NCI-H1105 treated with DMSO at 0.1 percent for 48 hours (cell line): ENCODE measurements at regions not wholly inside any gene's neighbourhood (a gene's known extent, or its start where the extent isn't known, plus 50 kb on each side); places are given as distances from the start of the nearest gene placed in this dataset.

Experiments used
- DNase-seq: peaks from one replicate; lab custom pipeline; 2025; lab: John Stamatoyannopoulos, UW

DNA sequence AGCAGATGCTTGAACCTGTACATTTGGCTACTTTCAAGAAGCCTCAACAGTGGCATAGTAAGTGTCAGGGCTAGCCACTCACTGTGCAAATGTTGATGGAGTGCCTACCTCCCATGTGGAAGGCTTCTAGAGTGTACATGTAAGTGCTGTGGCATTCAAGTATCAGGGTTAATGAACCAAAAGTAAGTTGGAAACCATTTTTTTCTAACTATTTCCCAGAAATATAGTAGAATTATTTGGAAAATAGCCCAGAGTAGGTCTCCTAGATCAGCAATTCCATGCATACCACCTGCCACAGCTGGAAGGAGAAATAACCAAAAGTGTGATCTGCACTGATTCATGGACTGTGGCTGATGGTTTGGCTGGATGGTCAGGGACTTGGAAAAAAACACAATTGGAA is 53.3 kb downstream of the FOXD1 start:
- no peak for DNase-seq

DNA sequence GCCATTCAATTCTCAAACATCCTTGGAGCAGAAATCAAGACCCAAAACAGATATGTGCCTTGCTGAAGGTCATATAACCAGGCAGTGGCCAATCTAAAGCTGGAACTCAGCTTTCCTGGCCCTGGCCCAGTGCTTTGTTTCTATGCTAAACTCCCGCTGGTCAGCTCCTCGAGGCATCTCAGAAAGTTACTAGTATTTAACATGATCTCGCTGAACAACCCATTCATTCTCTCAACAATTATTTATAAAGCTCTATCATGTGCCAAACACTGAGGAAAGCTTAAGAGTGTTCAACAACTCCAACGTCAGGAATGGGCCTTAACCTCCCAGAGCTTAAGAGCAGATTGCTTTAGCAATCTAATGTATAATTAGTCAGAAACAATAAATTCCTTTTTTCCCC is 54.0 kb downstream of the FOXD1 start:
- DNase-seq: no peak

GRCh38 chr5:73393611-73394489 is 54.7 kb downstream of the FOXD1 start:
- no peak for DNase-seq

DNA sequence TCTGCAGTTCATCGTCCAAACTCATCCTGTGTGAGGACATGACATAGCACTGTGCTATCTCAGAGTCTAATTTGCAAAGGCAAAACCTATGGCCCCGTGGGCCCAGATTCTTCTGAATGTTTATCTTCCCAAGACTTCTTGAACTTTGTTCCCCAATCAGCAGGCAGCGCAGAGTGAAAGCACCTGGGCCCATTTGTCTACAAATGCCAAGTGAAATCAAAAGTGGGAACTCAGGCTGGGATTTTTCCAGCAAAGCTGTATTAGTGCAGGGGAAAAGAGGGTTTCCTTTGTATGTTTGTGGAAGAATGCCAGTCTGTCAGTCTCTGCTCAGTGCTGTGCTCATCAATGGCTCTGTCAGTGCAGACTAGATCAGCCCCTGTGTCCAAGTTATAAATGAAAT is 55.8 kb downstream of the FOXD1 start:
- no peak for DNase-seq

DNA sequence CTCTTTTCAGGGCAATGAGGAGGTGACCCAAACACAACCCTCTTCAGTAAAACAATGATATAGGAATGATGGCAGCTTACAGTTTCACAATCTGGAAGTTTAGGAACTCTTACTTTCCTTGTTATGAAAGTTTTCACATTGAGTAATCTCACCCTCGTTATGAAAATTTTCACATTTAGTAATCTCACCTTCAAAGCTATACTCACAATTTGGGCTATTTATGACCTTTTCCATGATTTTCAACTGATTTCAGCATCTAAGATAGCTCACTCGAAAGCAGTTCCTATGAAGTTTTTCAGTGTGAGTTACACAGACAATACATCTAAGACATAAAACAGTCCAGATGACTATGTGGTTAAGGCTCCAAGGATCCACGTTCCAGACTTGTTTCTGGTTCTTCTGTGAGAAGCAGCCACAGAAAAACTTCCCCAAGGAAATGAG is 57.1 kb downstream of the FOXD1 start:
- DNase-seq: no peak

GRCh38 chr5:73390972-73391371 is 57.6 kb downstream of the FOXD1 start:
- DNase-seq: no peak

DNA sequence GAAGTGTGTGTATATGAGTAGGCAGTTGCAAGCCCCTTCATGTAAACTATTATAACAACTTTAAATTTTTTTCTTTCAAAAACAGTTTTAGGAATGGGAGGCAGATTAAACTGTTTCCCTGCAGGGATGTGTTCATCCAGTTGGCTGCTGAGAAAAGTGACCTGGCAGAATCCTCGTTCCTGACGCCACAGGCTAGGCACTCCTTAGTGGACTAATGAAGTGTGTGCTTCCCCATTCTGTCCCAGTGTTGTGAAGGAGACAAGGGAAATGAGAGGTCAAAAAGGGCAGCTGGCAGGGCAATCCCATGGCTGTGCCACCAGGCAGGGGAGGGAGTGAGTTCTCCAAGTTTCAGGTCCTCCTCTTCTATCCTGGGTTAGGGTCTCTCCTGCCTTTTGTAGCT is 59.8 kb downstream of the FOXD1 start:
- no peak for DNase-seq

DNA sequence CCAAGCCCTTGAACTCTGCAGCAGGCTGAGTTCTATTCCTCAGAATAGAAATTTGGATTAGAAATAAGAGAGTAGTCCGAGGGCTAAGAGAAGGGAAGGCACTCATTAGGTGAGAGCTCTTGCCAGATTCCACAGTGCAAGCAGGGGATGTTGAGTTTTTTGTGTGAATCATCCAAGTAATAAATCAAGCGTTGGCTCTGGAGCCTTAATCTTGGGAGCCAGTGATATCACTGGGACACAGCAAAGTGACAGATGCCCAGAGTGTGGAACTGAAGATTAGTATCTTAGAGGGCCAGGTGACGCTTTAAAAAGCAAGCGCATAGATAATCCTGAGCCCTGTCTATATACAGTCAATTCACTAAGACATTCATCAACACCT is 60.3 kb downstream of the FOXD1 start:
- peak; percentile 28 for DNase-seq

GRCh38 chr5:73387601-73388305 is 60.8 kb downstream of the FOXD1 start:
- DNase-seq: peak; percentile 34

DNA sequence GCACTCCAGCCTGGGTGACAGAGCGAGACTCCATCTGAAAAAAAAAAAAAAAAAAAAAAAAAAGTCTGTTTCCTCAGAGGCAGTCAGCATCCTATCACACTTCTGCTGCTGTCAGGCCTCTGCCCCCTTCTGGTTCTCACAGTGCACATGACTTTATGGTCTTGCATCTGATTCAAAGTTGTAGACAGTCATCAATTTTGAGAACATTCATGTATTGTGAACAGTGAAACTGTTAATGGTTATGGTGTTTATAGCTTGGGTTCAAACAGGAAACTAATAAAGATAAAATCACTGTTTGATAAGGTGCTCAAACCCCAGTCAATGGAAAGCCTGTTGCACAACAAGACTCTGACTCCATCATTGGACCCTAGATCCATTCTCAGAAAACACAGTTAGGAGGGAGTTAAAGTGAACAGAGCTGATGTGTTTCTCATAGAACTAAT is 61.4 kb downstream of the FOXD1 start:
- no peak for DNase-seq

DNA sequence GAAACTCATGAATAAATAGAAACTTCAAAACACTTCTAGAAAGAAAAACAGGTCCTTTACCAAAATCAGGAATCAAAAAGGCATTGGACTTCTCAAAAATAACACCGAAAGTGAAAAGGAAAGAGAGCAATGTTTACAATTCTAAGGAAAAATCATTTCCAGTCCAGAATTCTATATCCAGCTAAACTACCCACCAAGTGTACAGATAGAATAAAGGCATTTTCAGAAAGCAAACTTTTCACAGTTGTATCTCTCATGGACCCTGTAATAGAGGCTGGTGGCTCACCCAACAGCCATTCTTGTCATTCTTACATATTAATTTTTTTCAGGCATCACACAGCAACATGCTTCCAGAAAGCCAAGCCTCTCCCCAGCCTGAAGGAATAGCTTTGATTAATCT is 63.7 kb downstream of the FOXD1 start:
- DNase-seq: no peak

DNA sequence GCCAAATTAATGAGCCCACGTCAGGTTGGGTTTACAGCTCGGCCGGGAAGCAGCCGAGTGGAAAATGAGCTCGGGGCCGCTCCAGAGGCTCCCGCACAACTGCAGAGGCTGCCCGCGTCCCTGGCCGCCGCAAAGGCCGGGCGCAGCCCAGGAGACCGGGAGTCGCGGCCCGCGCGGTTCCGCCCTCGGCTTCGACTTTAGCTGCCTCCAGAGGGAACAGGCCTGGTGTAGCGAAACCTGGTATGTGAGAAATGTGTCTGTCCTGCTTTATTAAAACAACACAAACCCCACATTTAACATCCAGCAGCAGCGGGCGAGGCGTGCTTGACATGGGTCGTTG is 66.2 kb downstream of the FOXD1 start:
- no peak for DNase-seq

- DNase-seq: no peak
These were observed 66.8 kb downstream of the FOXD1 start for GRCh38 chr5:73381590-73382400.

GRCh38 chr5:73380710-73381589 is 67.6 kb downstream of the FOXD1 start:
- DNase-seq: no peak

GRCh38 chr5:73380041-73380440 is 68.5 kb downstream of the FOXD1 start:
- no peak for DNase-seq

DNA sequence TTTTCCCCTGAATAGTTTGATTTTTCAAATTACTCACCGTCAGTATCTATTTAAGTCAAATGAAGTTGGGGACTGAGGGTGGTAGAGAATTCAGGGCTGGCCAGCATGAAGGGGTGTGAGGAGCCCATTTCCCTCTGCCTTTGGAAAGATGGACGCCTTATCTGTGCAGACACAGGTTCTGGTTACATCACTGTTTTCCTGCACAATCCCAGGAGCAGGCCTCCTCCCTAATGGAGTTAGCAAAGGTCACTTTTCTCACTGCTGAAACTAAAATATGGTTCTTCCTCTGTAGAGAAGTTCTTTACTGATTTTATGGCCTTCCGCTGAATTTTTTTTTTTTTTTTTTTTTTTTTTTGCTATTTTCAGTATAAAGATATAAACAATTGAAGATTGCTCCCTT is 69.1 kb downstream of the FOXD1 start:
- no peak for DNase-seq

DNA sequence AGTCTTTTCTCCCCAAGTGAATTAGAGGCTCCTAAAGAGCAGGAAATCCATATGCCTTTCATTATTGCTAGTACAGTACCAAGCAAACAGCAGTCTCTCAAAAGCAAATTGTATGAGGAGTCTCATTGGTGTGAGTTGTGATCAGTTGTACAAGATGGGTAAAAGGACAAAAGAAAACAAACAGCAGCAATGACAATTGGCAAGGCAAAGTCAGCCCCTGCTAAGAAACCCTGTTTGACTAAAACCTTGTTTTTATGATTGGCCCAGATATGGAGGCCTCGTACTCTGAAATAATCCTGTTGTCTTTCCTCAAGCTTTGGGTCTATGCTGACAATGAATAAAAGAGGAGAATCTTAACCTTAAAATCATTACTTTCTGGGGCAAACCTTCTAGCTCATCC is 69.8 kb downstream of the FOXD1 start:
- no peak for DNase-seq

DNA sequence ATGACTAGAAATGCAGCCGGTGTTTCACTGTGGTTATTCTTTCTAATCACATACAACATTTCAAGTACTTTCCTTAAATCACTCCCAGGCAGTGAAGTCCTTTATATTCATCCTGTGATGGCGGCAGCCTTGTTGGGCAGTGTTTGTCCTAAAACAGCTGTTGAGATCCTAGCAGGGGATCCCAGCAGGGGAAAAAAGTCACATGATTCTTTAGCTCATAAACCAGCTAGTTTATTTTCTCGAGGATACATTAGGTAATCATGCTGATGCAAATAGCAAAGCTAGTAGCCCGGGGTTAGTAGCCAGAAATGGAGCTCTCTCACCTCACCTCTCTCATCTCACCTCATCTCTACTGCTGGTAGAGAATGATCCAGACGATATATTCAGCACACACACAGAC is 70.5 kb downstream of the FOXD1 start:
- no peak for DNase-seq

- no peak for DNase-seq
These were observed 71.9 kb downstream of the FOXD1 start for GRCh38 chr5:73376618-73377170.

GRCh38 chr5:73375949-73376348 is 72.6 kb downstream of the FOXD1 start:
- no peak for DNase-seq

DNA sequence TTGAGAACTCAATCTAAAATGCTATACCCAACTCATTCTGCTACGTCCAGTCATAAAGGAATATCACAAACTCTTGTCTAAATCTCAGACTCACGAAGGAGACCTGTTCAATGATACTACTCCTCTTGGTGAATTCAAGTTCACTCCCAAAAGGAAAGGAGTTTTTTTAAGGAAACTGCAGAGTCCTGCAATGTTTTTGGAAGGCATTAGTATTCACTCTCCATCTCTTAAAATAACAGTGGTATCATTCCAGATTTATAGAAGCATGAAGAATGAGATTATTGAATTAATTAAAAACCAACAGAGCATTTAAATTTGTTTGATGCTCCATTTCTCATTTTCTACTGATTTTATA is 73.4 kb downstream of the FOXD1 start:
- no peak for DNase-seq
